Breast epithelium (tissue), 3 donors: ENCODE measurements at regions not wholly inside any gene's neighbourhood (a gene's known extent, or its start where the extent isn't known, plus 50 kb on each side); places are given as distances from the start of the nearest gene placed in this dataset.

Experiments used
- POLR2A ChIP-seq: fragments of 450-650 bp; IDR thresholded peaks from one replicate; pipeline ENCODE4 v1.6.1; 2016; ENCODE audit warnings: antibody characterized with exemption, mild to moderate bottlenecking, moderate library complexity
- POLR2AphosphoS5 ChIP-seq, 3 donors: sonication (generic); formaldehyde crosslinking; IDR thresholded peaks; one replicate each; pipeline ENCODE4 v1.6.1; 2017; ENCODE audit warnings: antibody characterized with exemption in 3 of 3
- TF ChIP-seq, protein P1 (sequence below), 3 donors: fragments of 450-650 bp; IDR thresholded peaks; one replicate each; pipeline ENCODE4 v1.5.1; 2016 to 2017; ENCODE audit warnings: antibody characterized with exemption in 3 of 3, mild to moderate bottlenecking in 3 of 3, moderate library complexity in 3 of 3

- TF ChIP-seq POLR2AphosphoS5 (IDR thresholded peaks at IDR 0.05) (no peak), POLR2A (no peak)
- TF ChIP-seq, protein P1, sequence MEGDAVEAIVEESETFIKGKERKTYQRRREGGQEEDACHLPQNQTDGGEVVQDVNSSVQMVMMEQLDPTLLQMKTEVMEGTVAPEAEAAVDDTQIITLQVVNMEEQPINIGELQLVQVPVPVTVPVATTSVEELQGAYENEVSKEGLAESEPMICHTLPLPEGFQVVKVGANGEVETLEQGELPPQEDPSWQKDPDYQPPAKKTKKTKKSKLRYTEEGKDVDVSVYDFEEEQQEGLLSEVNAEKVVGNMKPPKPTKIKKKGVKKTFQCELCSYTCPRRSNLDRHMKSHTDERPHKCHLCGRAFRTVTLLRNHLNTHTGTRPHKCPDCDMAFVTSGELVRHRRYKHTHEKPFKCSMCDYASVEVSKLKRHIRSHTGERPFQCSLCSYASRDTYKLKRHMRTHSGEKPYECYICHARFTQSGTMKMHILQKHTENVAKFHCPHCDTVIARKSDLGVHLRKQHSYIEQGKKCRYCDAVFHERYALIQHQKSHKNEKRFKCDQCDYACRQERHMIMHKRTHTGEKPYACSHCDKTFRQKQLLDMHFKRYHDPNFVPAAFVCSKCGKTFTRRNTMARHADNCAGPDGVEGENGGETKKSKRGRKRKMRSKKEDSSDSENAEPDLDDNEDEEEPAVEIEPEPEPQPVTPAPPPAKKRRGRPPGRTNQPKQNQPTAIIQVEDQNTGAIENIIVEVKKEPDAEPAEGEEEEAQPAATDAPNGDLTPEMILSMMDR (IDR thresholded peaks at IDR 0.05): no peak
These were observed 130.8 kb downstream of the TLR5 start for GRCh38 chr1:223012176-223012788.
